HG02973 (cell line): ENCODE measurements at regions not wholly inside any gene's neighbourhood (a gene's known extent, or its start where the extent isn't known, plus 50 kb on each side); places are given as distances from the start of the nearest gene placed in this dataset.
A peak's percentile ranks its signal among the peaks of the same experiment; 100 is the strongest.
"Not testable (repeated sequence)": the region's sequence is repeated elsewhere in the genome, so short reads cannot be mapped to it uniquely, and the experiment has no call there.

Source experiments
- ATAC-seq: cut with Tn5 transposase; IDR thresholded peaks from one replicate; pipeline ENCODE4 v1.9.1; 2021; ENCODE audit warnings: moderate library complexity; ENCODE audit not compliant: unreplicated experiment

DNA sequence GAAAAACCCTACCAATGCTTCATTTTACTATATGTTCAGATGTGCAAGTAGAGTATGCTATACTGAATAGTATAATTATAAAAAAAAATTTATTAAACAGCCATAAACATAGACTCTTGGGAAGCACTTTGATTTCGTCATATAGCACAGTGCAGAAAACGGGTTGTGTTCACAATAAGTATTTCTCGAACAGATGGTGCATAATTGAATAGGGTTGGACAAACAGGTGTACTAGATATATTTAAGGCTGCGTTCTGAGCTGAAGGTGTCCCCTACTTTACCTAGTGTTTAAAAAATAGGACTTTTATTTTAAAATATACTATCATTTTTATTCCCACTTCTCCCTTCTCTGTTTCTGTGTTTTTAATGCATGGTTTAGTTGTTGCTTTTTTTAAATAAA, 841.5 kb downstream of the ANKRD7 start:
- ATAC-seq = no peak

DNA sequence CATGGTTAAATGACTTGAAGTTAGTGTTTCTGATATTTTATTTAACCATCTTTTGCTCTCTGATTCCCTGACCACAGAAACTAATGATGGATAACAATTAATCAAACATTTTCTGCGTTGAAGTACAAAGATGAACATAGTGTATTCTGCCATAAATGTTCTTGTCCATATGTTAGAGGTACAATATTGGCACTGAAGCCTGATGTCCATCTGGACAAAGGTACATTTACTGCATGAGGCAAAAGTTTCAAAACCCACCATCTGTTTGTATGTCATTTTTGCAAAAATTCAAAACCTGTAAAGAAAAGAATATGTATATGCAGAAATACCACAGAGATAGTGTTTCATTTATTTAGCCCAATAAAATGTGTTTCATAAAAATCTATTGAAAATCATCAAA, 861.5 kb downstream of the ANKRD7 start:
- ATAC-seq = no peak

DNA sequence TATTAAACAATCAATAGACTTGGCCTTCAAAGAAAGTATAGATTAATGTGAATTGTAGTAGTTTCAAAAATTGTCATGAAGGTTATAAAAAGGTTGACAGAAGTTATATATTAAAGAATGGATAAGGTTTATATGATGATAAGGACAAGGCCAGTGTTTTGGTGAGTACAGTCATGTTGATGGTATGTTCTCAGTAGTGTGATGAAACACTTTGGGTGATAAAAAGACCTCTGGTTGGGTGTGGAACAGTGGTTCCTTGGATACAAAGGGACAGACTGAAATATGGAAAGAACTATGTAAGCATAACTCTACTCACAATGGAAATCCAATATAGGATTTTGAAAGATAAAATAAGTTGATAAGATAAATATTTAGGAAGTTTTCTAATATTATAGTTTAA, 866.3 kb downstream of the ANKRD7 start:
- no peak for ATAC-seq

DNA sequence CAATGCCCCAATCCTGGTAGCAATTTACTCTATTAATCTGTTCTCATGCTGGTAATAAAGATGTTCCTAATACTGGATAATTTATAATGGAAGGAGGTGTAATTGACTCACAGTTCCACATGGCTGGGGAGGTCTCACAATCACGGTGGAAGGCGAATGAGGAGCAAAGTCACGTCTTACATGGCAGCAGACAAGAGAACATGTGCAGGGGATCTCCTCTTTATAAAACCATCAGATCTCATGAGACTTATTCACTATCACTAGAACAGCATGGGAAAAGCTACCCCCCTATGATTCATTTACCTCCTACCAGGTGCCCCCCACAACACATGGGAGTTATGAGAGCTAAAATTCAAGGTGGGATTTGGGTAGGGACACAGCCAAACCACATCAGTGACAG, 872.2 kb downstream of the ANKRD7 start:
- no peak for ATAC-seq

DNA sequence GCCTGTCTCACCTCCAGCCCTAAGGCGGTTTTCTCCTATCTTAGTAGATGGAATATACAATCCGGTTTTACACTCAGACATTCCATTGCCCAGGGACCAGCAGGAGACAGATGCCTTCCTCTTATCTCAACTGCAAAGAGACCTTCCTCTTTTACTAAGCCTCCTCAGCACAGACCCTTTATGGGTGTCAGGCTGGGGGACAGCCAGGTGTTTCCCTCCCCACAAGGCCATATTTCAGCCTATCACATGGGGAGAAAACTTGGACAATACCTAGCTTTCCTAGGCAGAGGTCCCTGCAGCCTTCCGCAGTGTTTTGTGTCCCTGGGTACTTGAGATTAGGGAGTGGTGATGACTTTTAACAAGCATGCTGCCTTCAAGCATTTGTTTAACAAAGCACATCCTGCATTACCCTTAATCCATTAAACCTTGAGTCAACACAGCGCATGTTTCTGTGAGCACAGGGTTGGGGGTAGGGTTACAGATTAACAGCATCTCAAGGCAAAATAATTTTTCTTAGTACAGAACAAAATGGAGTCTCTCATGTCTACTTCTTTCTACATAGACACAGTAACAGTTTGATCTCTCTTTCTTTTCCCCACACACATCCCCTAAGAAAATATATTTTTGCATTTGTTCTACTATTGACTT, 876.2 kb downstream of the ANKRD7 start:
- not testable (repeated sequence) for ATAC-seq

DNA sequence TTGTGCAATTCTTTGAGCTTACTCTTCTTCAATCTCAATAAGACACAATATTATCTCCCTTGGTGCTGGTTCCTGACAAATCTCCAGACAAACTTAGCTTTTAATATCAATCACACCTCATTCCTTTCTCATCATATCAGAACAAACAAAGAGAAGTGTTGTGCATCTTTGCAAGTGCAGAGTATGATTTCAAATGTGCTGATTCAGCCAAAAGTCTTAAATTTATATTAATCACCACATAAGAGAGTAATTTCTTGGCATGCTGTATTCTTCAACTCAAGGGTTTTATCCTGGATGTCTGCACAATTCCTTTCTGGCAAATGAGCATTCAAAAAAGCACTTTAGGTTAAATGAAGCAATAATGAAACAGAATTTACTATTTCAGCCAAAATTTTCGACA, 877.8 kb downstream of the ANKRD7 start:
- ATAC-seq = no peak

DNA sequence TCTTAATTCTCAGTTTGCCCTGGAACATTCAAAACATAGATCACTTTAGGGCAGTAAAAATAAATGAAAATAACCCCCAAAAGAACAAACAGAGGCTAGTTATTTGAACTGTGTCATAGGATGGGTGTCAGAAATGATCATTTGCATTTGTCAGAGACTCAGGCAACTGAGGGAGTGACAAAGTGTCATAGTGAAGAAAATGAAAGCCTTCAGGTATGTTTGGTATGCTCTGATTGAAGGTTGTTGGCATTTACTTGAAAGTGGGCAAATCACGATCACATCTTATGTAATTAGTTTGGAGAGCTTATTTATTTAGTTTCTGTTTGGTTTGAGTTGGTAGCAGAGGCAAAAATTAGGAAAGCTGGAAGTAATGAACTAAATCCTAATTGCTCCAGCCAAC, 880.9 kb downstream of the ANKRD7 start:
- no peak for ATAC-seq

DNA sequence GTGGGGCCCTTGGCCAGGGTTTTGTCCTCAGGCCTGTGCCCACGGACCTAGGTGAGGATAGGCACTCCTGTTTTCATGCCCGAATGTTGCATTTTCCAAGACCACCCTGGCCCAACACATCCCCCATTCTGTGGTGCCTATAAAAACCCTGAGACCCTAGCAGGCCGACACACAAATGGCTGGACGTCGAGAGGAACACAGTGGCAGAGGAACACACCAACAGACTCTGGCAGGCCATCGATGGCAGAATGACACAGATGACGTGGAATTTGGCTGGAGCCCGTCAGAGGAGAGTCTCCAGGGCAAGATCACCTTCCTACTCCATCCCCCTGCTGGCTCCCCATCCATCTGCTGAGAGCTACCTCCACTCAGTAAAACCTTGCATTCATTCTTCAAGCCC, 898.8 kb downstream of the ANKRD7 start:
- ATAC-seq = no peak

DNA sequence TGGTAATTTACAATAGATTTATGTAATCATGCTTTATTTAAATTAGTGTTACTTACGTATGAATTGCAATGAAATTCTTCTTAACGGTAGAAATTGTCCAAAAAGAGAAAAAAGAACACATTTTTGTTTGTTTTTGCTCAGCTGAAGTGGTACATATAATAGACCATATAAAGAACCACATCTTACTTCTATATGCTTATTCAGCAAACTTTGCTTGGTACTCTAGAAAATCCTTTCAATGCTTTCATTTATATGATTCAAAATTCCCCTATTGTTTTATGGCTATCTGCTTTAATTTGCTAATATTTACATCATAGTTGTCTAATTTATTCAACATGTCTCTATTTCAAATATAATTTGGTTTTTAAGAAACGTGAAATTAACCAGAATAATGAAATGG, 903.2 kb downstream of the ANKRD7 start:
- ATAC-seq = no peak

DNA sequence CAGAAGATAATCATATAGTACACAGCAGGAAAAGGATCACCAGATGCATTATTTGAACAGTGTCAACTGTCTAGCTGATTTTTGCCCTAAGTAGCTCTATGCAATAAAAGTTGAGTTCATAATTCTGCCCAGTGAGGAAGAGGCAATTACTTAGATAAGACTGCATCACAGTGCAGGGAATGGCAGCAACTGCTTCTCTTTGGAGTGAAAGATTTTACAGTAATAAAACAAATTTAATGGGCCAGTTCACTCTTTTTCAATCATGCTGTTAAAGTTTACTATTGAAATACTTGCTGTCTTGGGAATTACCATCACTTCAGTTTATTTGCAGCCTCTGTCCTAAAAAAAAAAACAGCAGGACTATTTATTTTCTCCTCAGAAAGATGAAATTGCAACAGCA, 907.9 kb downstream of the ANKRD7 start:
- ATAC-seq = no peak

DNA sequence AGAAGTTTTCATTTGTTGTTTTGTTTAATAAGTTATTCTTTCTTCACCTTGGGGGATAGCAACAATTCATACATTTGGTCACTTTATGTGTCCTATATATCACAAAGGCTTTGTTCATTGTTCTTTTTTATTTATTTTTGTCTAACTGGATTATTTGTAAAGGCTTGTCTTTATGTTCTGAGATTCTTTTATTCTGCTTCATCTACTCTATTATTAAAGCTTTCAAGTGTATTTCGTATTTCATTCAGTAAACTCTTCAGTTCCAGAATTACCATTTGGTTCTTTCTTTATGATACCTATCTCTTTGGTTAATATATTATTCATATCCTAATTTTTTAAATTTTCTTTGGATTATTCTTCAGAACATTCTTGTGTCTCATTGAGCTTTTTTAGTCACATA, 942.9 kb downstream of the ANKRD7 start:
- ATAC-seq = no peak

DNA sequence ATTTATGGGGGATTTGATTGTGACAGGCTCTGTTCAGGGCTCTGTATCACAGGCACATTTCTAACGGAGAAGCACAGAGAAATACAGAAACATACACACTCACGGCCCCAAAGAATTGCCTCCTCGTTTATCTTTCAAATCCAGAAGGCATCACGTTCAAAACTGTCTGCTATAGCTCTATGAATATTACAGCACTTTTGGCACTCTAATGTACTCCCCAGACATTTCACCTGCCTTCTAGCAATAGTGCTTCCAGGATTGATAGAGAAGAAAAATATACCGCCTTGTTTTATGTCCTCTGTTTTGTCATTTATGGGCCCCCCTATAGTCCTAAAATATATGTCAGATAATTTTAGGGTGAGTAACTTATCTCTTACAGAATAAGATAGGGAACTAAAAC, 947.5 kb downstream of the ANKRD7 start:
- no peak for ATAC-seq

DNA sequence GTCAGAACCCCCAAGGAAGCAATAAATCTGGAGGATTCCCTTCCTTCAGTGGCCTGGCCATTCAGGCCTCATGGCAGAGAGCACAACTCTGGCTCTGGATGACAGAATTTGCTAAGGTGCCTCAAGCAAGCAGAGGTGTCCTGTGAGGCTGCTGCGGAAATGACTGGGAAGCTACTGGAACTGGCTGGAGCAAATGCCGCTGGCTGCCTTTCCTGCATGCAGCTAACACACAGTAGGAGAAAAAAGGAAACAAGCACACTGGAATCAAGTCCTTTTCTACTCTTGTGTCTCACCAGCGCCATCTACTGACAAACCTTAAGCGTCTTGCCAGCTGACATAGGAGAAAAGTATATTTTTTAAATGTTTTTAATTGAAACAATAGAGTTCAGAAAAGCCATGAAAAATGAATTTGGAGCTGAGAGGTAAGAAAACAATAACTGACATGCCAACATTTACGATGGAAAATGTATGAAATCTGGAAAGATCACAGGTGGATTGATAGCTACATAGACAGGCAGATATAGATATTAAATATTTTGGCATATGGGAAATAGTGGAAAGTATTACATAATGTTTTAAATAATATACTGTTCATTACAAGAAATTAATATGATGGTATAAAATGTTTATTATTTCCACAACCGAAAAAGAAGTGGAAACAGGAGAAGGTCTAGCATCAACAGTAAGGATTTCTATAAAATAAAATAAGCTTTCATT, 951.6 kb downstream of the ANKRD7 start:
- peak; percentile 82 for ATAC-seq

DNA sequence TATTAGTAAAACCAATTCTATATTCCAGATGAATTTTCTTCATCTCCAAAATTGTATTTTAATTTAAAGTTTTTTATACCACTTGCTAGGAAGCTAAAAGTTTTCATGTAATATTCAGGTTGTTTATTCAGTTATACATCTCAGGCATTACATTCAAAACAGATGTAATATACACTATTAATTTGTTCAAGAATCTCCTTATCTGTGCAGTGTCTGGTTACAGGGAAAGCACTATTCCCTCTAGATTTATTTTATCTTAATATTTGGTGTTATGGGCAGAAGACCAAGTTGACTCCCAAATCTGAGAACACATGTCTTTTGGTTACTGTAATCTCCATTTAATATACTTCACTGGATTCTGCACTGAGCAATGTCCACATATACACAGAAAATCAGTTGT, 953.4 kb downstream of the ANKRD7 start:
- ATAC-seq = no peak

DNA sequence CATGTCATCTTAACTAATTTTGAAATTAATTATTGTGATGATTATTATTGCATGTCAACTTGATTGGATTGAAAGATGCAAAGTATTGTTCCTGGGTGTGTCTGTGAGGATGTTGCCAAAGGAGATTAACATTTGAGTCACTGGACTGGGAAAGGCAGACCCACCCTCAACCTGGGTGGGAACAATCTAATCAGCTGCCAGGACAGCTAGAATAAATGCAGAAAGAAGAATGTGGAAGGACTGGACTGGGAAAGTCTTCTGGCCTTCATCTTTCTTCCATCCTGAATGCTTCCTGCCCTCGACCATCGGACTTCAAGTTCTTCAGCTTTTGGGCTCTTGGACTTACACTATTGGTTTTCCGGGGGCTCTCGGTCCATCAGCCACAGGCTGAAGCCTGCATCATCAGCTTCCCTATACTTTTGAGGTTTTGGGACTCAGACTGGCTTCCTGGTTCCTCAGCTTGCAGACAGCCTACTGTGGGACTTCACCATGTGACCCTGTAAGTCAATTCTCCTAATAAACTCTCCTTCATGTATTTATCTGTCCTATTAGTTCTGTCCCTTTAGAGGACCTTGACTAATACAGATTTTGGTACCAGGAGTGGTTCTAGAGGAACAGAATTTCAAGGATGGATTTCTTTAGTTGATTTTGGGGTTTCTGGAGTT, 959.8 kb downstream of the ANKRD7 start:
- no peak for ATAC-seq

DNA sequence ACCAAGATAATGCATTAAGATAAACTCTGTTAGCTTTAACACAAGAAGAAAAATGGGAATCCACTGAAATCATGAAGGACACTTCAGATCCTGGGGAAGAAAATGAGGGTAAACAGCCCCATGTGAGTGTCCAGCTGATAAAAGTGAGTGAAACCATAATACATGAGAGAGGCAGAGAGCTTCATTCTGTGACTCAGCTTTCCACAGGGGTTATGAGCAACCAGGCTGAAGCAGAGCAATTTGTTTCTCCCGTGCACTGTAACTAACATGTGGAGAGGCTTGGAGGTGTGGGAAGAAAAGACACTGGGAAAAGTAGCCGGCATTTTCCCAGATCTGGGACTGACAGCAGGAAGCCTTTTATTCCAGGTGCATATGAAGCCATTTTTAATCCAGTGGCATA, 971.7 kb downstream of the ANKRD7 start:
- no peak for ATAC-seq

DNA sequence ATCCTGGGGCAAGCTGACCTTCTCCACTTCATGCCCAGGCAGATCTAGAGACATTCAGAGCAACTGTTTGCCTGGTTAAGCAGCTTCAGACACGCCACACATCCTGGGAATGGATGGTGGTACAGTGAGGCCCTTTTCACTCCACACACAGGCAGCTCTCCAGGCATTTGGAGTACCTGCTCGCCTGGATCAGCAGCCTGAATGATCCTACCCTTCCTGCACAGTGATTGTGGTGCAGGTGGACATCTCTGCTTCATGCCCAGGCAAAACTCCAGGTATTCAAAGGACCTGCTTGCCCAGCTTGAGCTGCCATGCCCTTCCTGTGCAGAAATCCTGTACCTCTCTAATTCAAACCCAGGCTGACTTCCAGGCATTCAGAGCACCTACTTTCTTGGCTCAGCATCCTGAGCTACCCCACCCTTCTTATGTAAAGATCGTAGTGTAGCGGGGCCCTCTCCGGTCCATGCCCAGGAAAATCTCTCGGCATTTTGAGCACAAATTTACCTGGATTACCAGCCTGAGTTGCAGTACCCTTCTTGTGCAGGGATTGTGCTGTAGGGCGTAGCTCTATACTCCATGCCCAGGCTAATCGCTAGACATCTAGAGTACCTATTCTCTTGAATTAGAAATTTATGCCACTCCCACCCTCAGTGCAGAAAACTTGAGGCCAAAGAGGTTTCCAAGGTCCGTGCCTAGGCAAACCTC, 972.8 kb downstream of the ANKRD7 start:
- no peak for ATAC-seq

DNA sequence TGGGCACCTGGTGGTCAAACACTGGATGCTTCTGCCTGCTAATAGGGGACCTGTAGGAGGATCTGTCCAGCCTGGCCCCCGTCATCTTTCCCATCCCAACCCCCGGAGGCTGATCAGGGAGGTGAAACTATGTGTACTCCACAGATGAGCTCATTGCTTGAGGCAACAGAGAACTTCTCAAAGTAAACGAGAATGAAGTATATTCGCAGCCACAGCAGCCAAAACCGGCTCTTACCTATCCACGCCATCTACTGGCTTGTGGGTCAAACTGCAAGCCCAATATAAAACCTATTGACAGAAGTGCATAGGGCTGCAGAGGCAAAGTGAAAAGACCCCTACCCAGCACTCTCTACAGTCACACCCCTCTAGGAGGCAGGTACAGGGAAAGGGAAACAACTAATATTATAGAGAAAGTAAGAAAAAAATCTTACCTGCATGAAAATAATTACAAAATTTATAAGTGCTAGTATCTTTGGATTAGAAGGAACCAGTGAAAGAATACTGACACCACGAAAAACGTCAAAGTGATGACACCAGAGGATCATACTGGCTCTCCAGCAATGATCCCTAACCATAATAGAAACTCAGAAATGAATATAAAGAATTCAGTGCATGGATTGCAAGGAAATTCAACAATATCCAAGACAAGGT, 973.5 kb downstream of the ANKRD7 start:
- peak; percentile 97 for ATAC-seq

DNA sequence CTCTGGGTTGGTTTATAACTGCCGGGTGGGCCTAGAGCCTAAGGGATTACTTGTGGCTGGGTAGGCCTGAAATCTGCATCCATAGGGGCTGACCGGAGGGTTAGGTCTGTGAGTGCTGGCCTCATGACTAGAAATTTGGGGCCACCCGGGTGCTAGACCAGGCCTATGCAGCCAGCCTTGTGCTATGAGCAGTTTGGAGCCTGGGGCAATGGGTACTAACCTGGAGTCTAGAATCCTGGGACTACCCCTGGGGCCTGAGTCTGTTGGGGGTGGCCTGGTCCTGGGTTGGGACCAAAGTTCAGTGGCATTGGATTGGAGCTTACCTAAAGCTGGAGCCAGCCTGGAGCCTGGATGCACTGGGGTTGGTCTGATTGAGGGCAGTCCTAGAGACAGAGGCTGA, 995.2 kb downstream of the ANKRD7 start:
- no peak for ATAC-seq

DNA sequence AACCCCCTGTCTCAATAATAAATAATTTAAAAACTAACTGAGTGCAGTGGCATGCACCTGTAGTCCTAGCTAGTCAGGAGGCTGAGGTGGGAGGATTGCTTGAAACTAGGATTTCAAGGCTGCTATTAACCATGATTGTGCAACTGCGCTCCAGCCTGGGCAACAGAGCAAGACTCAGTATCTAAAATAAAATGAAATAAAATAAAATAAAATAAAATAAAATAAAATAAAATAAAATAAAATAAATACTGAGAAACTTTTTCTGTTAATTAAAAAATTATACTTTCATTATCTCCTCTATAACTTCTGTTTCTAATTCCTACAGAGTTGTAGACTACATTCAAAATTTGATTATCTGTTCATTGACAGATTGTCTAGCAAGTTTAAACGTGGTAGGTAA, 999.4 kb downstream of the ANKRD7 start:
- ATAC-seq = no peak

DNA sequence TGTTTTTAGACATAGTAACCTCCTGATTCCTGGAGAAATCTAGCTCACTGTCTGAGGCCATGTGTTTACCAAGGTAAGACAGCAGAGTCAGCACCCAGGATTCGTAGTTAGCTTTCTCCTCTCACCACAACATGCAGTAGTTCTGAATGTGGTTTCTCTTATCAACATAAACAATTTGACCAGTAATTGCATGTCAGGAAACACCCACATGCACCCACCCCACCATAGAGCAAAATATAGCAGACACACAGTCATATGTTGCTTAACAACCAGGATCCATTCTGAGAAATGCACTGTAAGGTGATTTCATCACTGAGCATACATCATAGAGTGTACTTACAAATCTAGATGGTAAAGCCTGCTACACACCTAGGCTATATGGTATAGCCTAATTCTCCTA, 1004.0 kb downstream of the ANKRD7 start:
- no peak for ATAC-seq
